B cell (primary cell): ENCODE measurements at regions not wholly inside any gene's neighbourhood (a gene's known extent, or its start where the extent isn't known, plus 50 kb on each side); places are given as distances from the start of the nearest gene placed in this dataset.

Experiments used
- EZH2 ChIP-seq: IDR thresholded peaks from 2 replicates; pipeline ENCODE4 v1.6.1; 2012; ENCODE audit warnings: borderline replicate concordance, low read depth, mild to moderate bottlenecking, moderate library complexity, low read length; ENCODE audit not compliant: insufficient read depth, poor library complexity, severe bottlenecking
- TF ChIP-seq, protein P1 (sequence below): fragments of 200-600 bp; IDR thresholded peaks from one replicate; pipeline ENCODE4 v1.8.0; 2022; ENCODE audit warnings: antibody characterized with exemption, mild to moderate bottlenecking

DNA sequence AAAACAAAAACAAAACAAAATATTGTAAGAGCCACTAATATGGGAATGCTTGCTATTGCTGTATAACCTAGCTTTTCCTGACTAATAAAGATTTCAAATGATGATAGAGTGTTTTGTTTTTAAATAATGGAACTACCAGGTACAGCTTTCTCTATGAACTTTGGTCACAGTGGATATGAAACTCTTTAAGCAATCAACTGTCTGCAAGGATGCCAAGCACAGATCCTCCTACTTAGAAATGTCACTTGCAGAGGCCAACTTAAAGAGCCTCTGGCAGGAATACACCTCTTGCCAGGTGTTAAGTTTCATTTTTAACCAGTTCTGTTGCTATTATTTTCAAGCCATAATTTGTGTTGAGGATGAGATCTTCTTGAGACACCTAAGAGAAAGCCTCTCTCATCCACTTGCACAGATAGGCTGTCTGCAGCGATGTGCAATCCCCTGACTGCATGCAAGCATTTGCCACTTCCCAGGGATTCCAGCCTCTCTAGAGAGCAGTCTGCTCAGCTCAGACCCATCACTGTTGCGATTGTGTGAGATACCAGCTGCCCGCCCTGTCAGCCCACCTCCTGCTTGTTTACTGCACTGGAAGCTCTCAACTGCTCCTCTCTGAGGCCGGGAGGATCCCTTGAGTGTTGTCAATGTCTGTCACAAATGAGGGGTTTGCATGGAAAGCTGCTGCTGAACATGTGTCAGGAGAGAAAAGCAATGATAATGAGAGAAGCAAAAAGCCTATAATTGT, 86.1 kb upstream of the SCG2 start:
- TF ChIP-seq, protein P1, sequence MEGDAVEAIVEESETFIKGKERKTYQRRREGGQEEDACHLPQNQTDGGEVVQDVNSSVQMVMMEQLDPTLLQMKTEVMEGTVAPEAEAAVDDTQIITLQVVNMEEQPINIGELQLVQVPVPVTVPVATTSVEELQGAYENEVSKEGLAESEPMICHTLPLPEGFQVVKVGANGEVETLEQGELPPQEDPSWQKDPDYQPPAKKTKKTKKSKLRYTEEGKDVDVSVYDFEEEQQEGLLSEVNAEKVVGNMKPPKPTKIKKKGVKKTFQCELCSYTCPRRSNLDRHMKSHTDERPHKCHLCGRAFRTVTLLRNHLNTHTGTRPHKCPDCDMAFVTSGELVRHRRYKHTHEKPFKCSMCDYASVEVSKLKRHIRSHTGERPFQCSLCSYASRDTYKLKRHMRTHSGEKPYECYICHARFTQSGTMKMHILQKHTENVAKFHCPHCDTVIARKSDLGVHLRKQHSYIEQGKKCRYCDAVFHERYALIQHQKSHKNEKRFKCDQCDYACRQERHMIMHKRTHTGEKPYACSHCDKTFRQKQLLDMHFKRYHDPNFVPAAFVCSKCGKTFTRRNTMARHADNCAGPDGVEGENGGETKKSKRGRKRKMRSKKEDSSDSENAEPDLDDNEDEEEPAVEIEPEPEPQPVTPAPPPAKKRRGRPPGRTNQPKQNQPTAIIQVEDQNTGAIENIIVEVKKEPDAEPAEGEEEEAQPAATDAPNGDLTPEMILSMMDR = no peak
- no peak for TF ChIP-seq EZH2
